ENCODE measurements at regions not wholly inside any gene's neighbourhood (a gene's known extent, or its start where the extent isn't known, plus 50 kb on each side); places are given as distances from the start of the nearest gene placed in this dataset.

GRCh38 chr7:52486267-52486666, 549.2 kb upstream of the POM121L12 start:
- no peak for DNase-seq (ENCODE audit: low read depth)

GRCh38 chr7:52482076-52482475, 553.4 kb upstream of the POM121L12 start:
- no peak for DNase-seq (ENCODE audit: low read depth)

GRCh38 chr7:52481571-52481970, 553.9 kb upstream of the POM121L12 start:
- no peak for DNase-seq (ENCODE audit: low read depth)

- DNase-seq (ENCODE audit: low read depth), result no peak
These were observed 555.4 kb upstream of the POM121L12 start for GRCh38 chr7:52479990-52480389.

- DNase-seq (ENCODE audit: low read depth), result no peak
These were observed 560.3 kb upstream of the POM121L12 start for GRCh38 chr7:52475001-52475582.

DNA sequence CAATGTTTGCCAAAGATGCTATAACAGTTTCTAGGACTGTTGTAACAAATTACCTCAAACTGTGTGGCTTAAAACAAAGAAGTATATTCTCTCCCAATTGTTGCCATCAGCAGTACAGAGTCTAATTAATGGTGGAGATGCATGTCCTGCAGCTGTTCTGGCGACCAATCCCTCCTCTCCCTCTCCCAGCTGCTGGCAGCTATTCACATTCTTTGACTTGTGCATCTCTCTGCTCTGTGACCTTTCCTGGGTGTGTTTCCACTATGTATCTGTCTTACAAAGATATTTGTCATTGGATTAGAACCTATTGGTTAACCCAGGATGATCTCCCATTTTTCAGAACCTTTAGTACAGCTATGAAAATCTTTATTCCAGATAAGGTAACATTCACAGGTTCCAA, 561.7 kb upstream of the POM121L12 start:
- DNase-seq (ENCODE audit: low read depth), result no peak

GRCh38 chr7:52472006-52472620, 563.3 kb upstream of the POM121L12 start:
- no peak for DNase-seq (ENCODE audit: low read depth)

- DNase-seq (ENCODE audit: low read depth), result no peak
These were observed 570.2 kb upstream of the POM121L12 start for GRCh38 chr7:52465216-52465615.

DNA sequence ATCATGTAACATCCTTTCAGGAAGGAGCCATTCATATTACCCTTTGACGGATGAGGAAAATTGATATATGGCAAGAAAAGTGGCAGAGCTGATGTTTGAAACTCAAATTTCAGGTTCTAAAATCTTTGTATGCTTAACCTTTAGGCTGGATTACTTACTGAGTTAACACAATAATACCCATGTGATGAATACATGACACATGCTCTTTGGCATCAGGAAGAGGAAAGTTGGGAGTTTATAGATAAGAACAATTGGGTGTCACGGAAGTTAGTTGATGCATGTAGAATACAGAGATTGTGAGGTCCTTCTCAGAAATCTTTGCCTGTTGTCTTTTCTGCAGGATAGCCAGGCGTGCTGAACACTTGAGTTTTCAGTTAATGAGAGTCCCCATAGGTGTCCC, 572.1 kb upstream of the POM121L12 start:
- no peak for DNase-seq (ENCODE audit: low read depth)

- no peak for DNase-seq (ENCODE audit: low read depth)
These were observed 573.0 kb upstream of the POM121L12 start for GRCh38 chr7:52462474-52462873.

DNA sequence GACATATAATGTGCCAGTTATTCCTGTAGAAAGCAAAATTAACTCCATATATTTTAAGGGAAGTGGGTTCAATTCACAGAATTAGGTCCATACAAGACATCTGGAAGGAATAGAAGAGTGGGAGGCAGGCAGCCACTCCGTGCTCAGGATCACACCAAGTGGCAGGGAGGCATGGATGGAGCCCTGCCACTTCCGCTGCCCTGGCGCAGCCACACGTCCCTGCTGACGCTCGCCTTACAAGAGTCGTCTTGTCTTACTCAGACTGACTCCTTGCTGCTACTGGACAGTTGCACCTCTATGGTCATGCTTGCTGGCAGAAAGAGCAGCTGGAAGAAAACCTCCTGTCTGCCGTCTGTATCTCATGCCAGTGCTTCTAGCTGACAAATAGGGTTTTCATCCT, 579.9 kb upstream of the POM121L12 start:
- no peak for DNase-seq (ENCODE audit: low read depth)

DNA sequence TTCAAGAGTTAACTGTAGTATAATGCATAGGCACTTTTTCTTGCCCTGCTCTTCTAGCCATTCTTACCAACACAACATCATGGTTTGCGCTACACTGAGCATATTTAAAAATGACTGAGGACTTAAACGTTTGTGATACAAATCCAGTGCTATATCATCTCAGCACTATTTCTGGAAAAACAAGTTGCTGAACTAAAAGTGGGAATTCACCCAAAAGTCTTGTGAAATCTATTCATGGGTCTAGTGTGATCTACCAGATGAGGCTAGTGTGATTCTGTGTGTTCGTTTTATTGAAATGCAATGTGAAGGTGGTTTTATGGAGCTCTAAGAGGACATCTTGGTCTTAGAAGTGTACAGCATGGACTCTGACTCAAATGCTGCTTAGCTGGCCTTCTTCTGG, 584.6 kb upstream of the POM121L12 start:
- no peak for DNase-seq (ENCODE audit: low read depth)

DNA sequence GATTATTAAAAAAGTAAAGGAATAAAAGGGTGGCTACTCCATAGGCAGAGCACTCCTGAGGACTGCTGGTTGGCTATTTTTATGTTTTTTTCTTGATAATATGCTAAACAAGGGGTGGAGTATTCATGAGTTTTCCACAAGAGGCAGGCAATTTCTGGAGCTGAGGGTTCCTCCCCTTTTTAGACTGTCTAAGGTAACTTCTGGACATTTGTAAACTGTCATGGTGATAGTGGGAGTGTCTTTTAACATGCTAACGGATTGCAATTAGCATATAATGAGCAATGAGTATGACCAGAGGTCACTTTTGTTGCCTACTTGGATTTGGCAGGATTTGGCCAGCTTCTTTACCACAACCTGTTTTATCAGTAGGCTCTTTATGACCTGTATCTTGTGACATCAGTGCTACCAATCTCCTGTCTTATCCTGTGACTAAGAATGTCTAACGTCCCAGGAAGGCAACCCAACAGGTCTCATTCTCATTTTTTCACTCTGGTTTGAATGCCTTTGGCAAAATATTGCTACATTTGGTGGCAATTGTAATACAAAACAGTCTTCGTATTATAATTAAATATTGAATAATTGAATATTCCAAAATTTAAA, 587.8 kb upstream of the POM121L12 start:
- no peak for DNase-seq (ENCODE audit: low read depth)

DNA sequence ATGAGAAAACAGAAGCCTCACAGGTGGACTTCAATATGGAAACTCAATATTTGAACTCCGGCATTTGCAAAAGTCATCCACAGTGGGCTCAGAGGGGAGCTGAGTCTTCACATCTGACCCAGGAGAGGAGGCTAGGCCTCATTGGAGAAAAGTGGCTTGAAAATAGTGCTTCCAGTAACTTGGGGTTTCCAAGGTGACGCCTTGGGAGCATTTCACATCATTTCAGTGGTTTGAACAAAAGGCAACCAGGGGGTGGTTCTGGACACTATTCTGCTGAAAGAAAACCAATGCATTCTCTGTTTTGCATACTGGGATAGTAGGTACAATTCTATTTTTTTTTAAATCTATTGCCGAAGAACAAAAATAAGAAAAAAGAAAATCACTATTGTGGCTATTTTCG, 599.2 kb upstream of the POM121L12 start:
- DNase-seq (ENCODE audit: low read depth), result no peak

DNA sequence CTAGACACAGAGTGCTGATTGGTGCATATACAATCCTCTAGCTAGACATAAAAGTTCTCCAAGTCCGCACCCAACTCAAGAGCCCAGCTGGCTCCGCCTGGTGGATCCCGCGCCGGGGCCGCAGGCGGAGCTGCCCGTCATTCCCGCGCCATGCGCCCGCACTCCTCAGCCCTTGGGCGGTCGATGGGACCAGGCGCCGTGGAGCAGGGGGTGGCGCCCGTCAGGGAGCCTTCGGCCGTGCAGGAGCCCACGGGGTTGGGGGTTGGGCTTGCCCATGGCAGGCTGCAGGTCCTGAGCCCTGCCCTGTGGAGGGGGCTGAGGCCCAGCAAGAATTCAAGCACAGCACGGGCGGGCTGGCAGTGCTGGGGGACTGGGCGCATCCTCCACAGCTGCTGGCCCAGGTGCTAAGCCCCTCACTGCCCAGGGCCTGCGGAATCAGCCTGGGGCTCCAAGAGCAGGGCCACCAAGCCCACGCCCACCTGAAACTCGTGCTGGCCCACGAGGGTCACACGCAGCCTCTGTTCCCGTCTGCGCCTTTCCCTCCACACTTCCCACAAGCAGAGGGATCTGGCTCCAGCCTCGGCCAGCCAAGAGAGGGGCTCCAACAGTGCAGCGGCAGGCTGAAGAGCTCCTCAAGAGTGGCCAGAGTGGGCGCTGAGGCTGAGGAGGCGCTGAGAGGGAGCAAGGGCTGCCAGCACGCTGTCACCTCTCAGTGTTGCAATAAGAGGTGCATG, 604.2 kb upstream of the POM121L12 start:
- no peak for DNase-seq (ENCODE audit: low read depth)

DNA sequence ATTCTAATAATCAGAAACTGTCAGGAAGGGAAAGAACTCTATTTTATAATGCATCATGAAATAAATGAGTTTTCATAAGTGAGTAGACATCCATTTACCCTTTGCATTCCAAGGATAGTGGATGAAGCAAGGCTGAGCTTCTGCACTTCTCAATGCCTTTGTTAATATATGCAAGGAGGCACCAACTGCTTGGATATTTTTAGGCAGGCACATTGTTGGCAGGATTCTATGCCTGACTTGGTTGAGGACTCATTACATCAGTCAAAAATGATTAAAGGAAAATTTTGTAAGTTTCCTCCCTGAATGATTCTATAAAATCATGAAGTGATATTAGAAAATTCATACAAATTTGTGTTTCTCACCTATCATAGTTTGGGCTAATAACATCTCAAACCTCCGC, 612.2 kb upstream of the POM121L12 start:
- no peak for DNase-seq (ENCODE audit: low read depth)

DNA sequence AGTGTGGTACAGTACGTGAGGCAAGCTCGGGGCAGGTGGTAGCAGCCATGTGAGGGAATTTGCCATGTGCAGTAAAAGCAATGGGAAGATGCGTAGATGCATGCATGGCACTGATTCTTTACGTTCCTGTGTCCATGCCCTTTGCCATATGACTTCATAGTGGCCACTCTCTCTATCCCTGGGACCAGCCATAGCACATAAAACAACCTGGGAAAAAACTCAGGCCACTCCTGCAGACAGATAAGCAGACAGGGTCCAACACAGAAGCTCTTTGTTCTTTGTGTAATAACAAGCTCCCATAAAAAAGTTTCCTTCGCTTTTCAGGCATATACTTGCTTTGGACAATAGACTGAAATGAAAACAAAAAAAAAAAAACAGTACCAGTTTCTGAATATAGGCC, 622.4 kb upstream of the POM121L12 start:
- DNase-seq (ENCODE audit: low read depth), result no peak

- DNase-seq (ENCODE audit: low read depth), result no peak
These were observed 625.4 kb upstream of the POM121L12 start for GRCh38 chr7:52410032-52410431.

GRCh38 chr7:52406808-52407207, 628.6 kb upstream of the POM121L12 start:
- no peak for DNase-seq (ENCODE audit: low read depth)

- DNase-seq (ENCODE audit: low read depth), result no peak
These were observed 652.7 kb upstream of the POM121L12 start for GRCh38 chr7:52382731-52383130.

GRCh38 chr7:52369922-52370321, 665.5 kb upstream of the POM121L12 start:
- no peak for DNase-seq (ENCODE audit: low read depth)

DNA sequence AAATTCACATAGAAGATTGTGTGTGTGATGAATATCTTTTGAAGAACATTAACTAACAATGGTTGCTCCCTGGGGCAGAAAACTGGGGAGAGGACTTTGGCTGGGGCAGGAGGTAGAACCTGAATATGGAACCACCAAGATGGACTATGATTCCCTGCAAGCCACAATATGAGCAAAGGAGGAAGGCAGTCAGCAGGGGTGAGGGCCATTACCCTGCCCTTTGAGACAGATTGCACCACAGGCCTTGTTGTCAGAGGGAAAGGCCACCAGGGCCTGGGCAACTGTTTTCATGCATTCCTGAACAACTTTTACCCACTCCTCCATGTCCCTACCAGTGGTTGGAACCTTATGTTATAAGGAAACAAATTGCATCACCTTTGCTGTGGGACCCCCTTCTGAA, 670.1 kb upstream of the POM121L12 start:
- no peak for DNase-seq (ENCODE audit: low read depth)

GRCh38 chr7:52362521-52362920, 672.9 kb upstream of the POM121L12 start:
- no peak for DNase-seq (ENCODE audit: low read depth)
